Left ventricle myocardium inferior (tissue), 1 donor: ENCODE measurements at regions not wholly inside any gene's neighbourhood (a gene's known extent, or its start where the extent isn't known, plus 50 kb on each side); places are given as distances from the start of the nearest gene placed in this dataset.

Source experiments
- DNase-seq: peaks from one replicate; pipeline ENCODE4 v3.0.0-alpha.2; 2020
- H3K27ac ChIP-seq: fragments of 200-600 bp; replicated peaks from 2 replicates; pipeline ENCODE4 v1.8.0; 2021
- H3K27me3 ChIP-seq: fragments of 200-600 bp; 2 replicates; pipeline ENCODE4 v1.8.0; 2021; ENCODE audit warnings: low read depth
- H3K36me3 ChIP-seq: fragments of 200-600 bp; 2 replicates; pipeline ENCODE4 v1.8.0; 2021
- H3K4me1 ChIP-seq: fragments of 200-600 bp; 2 replicates; pipeline ENCODE4 v1.8.0; 2021
- H3K4me3 ChIP-seq: fragments of 200-600 bp; 2 replicates; pipeline ENCODE4 v1.8.0; 2021; ENCODE audit warnings: mild to moderate bottlenecking, moderate library complexity
- H3K9me3 ChIP-seq: fragments of 200-600 bp; replicated peaks from 2 replicates; pipeline ENCODE4 v1.8.0; 2021
- intact Hi-C: fragments of 100-400 bp; cut with micrococcal nuclease; formaldehyde crosslinking; loops from one replicate; pipeline ENCODE4 v1.11.0; 2022
- TF ChIP-seq, protein P1 (sequence below): fragments of 200-600 bp; IDR thresholded peaks from 2 replicates; pipeline ENCODE4 v1.8.0; 2021; ENCODE audit warnings: antibody characterized with exemption, mild to moderate bottlenecking, borderline replicate concordance
- donor health status: DM: no; HTN: yes; CAD: no; lungs with severe emphysema.

DNA sequence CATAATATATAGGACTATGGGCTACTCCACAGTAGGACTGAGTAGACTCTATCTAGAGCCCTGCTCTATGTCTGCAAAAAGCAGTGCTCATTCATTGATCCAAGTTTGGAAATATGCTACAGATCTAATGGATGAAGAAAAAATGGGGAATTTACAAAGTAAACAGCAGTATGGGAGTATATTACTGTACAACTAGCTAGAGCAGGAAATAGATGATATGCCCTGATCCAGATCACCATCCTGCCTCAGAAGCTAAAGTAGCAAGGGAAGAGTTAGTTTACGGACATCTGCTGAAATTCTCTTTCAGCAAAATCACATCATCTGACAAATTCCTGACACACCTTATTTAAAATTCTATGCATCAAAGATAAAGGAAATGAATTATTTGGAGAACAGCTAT lies 168.2 kb upstream of the SEMA3A start:
- intact Hi-C loops: no loop called here
- no peaks in the 10 kb centered on the region for H3K27me3 ChIP-seq
- no peak overlapping the region for H3K4me3 ChIP-seq
- H3K9me3 ChIP-seq: peaks cover 5% of the 10 kb centered on the region
- no peaks in the 10 kb centered on the region for H3K36me3 ChIP-seq
- TF ChIP-seq, protein P1, sequence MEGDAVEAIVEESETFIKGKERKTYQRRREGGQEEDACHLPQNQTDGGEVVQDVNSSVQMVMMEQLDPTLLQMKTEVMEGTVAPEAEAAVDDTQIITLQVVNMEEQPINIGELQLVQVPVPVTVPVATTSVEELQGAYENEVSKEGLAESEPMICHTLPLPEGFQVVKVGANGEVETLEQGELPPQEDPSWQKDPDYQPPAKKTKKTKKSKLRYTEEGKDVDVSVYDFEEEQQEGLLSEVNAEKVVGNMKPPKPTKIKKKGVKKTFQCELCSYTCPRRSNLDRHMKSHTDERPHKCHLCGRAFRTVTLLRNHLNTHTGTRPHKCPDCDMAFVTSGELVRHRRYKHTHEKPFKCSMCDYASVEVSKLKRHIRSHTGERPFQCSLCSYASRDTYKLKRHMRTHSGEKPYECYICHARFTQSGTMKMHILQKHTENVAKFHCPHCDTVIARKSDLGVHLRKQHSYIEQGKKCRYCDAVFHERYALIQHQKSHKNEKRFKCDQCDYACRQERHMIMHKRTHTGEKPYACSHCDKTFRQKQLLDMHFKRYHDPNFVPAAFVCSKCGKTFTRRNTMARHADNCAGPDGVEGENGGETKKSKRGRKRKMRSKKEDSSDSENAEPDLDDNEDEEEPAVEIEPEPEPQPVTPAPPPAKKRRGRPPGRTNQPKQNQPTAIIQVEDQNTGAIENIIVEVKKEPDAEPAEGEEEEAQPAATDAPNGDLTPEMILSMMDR: no peak
- H3K4me1 ChIP-seq: no peaks in the 10 kb centered on the region
- DNase-seq: no peak
- no peak overlapping the region for H3K27ac ChIP-seq

DNA sequence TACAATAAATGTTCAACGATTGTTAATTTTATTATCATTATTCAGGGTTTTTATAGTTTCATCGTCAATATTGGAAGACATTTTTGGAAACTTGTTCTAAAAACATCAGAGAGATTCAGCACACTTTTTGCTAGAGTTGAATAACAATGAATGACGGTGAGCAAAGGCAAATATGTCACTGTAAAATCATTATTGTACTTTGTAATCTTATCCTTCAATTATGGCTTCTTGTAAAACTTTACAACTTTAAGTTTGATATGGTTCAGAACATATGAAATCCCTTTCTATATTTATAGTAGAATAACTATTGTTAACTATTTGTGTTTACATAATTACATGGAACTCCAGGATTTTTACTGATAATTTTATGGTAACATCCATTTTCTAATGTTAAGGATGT lies 167.8 kb upstream of the SEMA3A start:
- TF ChIP-seq, protein P1: no peak
- Histone ChIP-seq H3K4me1 (no peaks in the 10 kb centered on the region), H3K9me3 (peaks cover 6% of the 10 kb centered on the region), H3K36me3 (no peaks in the 10 kb centered on the region), H3K27me3 (no peaks in the 10 kb centered on the region), H3K4me3 (no peak overlapping the region), H3K27ac (no peak overlapping the region)
- intact Hi-C loops: no loop called here
- DNase-seq: no peak

DNA sequence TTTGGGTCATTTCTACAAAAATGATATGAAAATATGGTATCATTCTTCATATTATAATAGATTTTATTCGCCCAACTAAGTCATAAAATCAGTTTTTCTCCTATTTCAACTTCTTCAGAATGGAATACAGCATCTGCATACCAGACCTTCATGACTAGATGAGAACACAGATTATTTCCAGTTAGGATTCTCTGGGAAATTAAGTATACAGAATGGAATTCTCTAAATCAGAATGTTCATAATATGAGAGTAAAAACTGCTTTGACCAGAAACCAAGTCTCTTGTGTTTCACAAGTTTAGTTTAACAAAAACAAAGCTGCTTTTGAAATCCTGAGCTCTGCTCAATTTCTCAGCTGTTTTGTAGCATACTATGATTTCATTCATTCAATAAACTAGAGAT lies 160.3 kb upstream of the SEMA3A start:
- H3K27ac ChIP-seq: no peak overlapping the region
- H3K9me3 ChIP-seq: peaks cover 6% of the 10 kb centered on the region
- TF ChIP-seq, protein P1: no peak
- intact Hi-C loops: no loop called here
- no peak for DNase-seq
- no peak overlapping the region for H3K4me3 ChIP-seq
- no peaks in the 10 kb centered on the region for H3K36me3 ChIP-seq
- H3K4me1 ChIP-seq: no peaks in the 10 kb centered on the region
- H3K27me3 ChIP-seq: no peaks in the 10 kb centered on the region

DNA sequence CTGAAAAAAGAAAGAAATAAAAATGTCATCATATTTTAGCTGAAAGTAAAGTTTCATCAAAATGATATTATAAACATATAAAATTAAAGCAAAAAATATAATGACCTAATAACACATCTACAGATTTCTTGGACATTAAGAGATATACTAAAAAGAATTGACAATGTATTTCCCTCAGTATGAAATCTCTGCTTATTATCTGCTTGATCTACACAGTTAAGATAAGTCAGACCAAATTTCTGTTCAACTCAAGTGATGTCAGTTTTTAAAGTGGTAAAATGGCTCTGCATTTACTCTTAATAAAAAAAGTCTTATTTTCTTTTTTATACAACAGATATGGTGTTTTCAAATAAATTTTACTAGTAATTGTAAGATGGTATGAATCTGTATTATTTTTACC lies 159.4 kb upstream of the SEMA3A start:
- no peaks in the 10 kb centered on the region for H3K36me3 ChIP-seq
- no peak overlapping the region for H3K27ac ChIP-seq
- DNase-seq: no peak
- intact Hi-C loops: no loop called here
- H3K9me3 ChIP-seq: peaks cover 6% of the 10 kb centered on the region
- TF ChIP-seq, protein P1: no peak
- H3K4me3 ChIP-seq: no peak overlapping the region
- H3K27me3 ChIP-seq: no peaks in the 10 kb centered on the region
- H3K4me1 ChIP-seq: no peaks in the 10 kb centered on the region

DNA sequence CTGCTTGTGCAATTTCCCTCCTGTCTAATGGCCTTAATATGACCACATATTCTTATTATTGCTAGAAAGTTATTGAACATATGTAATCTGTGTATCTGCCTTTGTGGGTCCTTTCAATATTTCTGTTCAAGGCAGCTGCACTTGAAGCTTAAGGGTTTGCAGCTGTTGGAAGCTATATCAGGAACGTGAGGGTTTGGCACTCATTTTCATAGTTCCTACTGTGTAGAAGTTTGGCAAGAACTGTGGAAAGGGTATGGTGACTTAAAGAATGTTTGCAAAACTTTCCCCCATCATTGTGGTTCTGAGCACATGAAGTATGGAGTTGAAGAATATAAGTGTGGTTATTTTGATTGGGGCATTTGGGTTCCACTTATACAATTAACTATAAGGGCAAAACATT lies 144.7 kb upstream of the SEMA3A start:
- no peaks in the 10 kb centered on the region for H3K27me3 ChIP-seq
- no peak overlapping the region for H3K27ac ChIP-seq
- H3K4me1 ChIP-seq: no peaks in the 10 kb centered on the region
- DNase-seq: no peak
- no peaks in the 10 kb centered on the region for H3K36me3 ChIP-seq
- TF ChIP-seq, protein P1: no peak
- no peaks in the 10 kb centered on the region for H3K9me3 ChIP-seq
- intact Hi-C loops: no loop called here
- no peak overlapping the region for H3K4me3 ChIP-seq

DNA sequence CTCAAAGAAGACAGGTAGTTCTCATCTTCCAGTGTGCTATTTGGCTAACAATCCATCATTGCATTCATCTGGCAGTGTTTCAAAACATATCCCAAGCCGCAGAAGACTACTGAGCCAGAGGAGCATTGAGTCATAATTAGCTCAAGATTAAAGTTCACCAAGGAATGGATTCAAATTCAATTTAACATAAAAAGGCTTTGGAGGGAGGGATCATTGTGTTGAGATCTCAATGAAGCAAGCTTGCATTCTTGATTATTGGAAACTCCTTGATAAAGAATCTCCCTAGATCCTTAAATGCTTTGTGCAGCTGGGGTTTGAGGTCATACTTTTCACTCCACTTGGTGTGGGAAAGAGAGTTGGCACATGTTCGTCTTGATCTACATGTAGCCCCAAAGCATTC lies 142.8 kb upstream of the SEMA3A start:
- TF ChIP-seq, protein P1: no peak
- DNase-seq: no peak
- no peaks in the 10 kb centered on the region for H3K4me1 ChIP-seq
- H3K36me3 ChIP-seq: no peaks in the 10 kb centered on the region
- intact Hi-C loops: no loop called here
- no peak overlapping the region for H3K27ac ChIP-seq
- no peak overlapping the region for H3K4me3 ChIP-seq
- H3K9me3 ChIP-seq: no peaks in the 10 kb centered on the region
- H3K27me3 ChIP-seq: no peaks in the 10 kb centered on the region
